ENCODE measurements at regions not wholly inside any gene's neighbourhood (a gene's known extent, or its start where the extent isn't known, plus 50 kb on each side); places are given as distances from the start of the nearest gene placed in this dataset.

- H4K20me1 ChIP-seq (ENCODE audit: insufficient read depth, low read length): no peaks in the 10 kb centered on the region
- ChIA-PET CTCF (ENCODE audit: unreplicated experiment) (no interaction called here), POLR2A (interaction anchor here (0.6 kb wide), 1 partner anchor 528 kb away, joined by 3 read pairs; no protein-coding TSS in a partner anchor)
- no peak overlapping the region for H2AFZ ChIP-seq (ENCODE audit: low read length)
- no peak overlapping the region for H3K27ac ChIP-seq (ENCODE audit: low read depth, low read length, poor library complexity, severe bottlenecking)
- intact Hi-C loops (cut with micrococcal nuclease; ENCODE audit: unreplicated experiment): no loop called here
- H3K79me2 ChIP-seq (ENCODE audit: insufficient read depth, low read depth, low read length): no peaks in the 10 kb centered on the region
- no peaks in the 10 kb centered on the region for H3K36me3 ChIP-seq (ENCODE audit: insufficient read depth, low read length)
- no peak overlapping the region for H3K4me3 ChIP-seq (ENCODE audit: low read depth, low read length, poor library complexity, severe bottlenecking)
- no peak for DNase-seq (ENCODE audit: low spot score)
- no peak for TF ChIP-seq CTCF (conservative IDR thresholded peaks at IDR 0.05; ENCODE audit: low read length)
- no peak for TF ChIP-seq EZH2phosphoT487 (IDR thresholded peaks at IDR 0.05; ENCODE audit: borderline replicate concordance, low read depth, low read length)
- no peaks in the 10 kb centered on the region for H3K9me2 ChIP-seq (ENCODE audit: insufficient read depth, low read length)
- H3K4me2 ChIP-seq (ENCODE audit: low read length): no peak overlapping the region
- H3K9me3 ChIP-seq (ENCODE audit: low read length): no peaks in the 10 kb centered on the region
- BruUV-seq (replicated peaks): no TSS peak
- no peaks in the 10 kb centered on the region for H3K4me1 ChIP-seq (ENCODE audit: insufficient read depth, low read length, poor library complexity, severe bottlenecking)
Observed at GRCh38 chr15:97525809-97526208, 434.7 kb upstream of the ARRDC4 start.

GRCh38 chr15:97528238-97528637 lies 432.3 kb upstream of the ARRDC4 start:
- DNase-seq (ENCODE audit: low spot score): no peak
- H3K36me3 ChIP-seq (ENCODE audit: insufficient read depth, low read length): no peaks in the 10 kb centered on the region
- H3K4me1 ChIP-seq (ENCODE audit: insufficient read depth, low read length, poor library complexity, severe bottlenecking): no peaks in the 10 kb centered on the region
- no peaks in the 10 kb centered on the region for H3K9me3 ChIP-seq (ENCODE audit: low read length)
- BruUV-seq (replicated peaks): no TSS peak
- H3K79me2 ChIP-seq (ENCODE audit: insufficient read depth, low read depth, low read length): no peaks in the 10 kb centered on the region
- no peak overlapping the region for H3K27ac ChIP-seq (ENCODE audit: low read depth, low read length, poor library complexity, severe bottlenecking)
- CTCF ChIA-PET (ENCODE audit: unreplicated experiment): no interaction called here
- H4K20me1 ChIP-seq (ENCODE audit: insufficient read depth, low read length): no peaks in the 10 kb centered on the region
- no peak overlapping the region for H3K4me2 ChIP-seq (ENCODE audit: low read length)
- no peak overlapping the region for H3K4me3 ChIP-seq (ENCODE audit: low read depth, low read length, poor library complexity, severe bottlenecking)
- no peak for TF ChIP-seq EZH2phosphoT487 (IDR thresholded peaks at IDR 0.05; ENCODE audit: borderline replicate concordance, low read depth, low read length)
- no peak for TF ChIP-seq CTCF (conservative IDR thresholded peaks at IDR 0.05; ENCODE audit: low read length)
- no peak overlapping the region for H2AFZ ChIP-seq (ENCODE audit: low read length)
- intact Hi-C loops (cut with micrococcal nuclease; ENCODE audit: unreplicated experiment): no loop called here
- no peaks in the 10 kb centered on the region for H3K9me2 ChIP-seq (ENCODE audit: insufficient read depth, low read length)
- POLR2A ChIA-PET: no interaction called here

DNA sequence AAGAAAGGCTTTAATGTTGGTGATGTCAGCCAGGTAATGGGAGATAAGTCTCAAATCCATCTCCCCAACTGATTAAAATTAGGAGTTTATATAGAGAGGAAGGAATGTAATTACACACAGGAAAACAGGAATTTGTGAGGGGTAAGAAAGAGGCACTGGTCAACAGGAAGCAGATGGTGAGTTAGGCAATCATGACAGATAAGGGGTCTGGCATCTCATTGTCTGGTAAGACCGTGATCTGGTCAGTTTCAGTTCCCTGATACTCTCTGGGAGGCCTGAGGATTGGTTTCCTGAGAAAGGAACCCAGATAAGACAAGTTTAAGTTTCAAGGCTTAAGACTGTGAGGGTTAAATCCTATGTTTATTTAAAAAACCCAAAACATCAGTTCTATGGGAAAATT lies 414.7 kb upstream of the ARRDC4 start:
- H3K4me1 ChIP-seq (ENCODE audit: insufficient read depth, low read length, poor library complexity, severe bottlenecking): no peaks in the 10 kb centered on the region
- no peak for DNase-seq (ENCODE audit: low spot score)
- ChIA-PET CTCF (ENCODE audit: unreplicated experiment) (no interaction called here), POLR2A (no interaction called here)
- BruUV-seq (replicated peaks): no TSS peak
- no peaks in the 10 kb centered on the region for H3K9me2 ChIP-seq (ENCODE audit: insufficient read depth, low read length)
- no peak overlapping the region for H3K4me2 ChIP-seq (ENCODE audit: low read length)
- no peaks in the 10 kb centered on the region for H4K20me1 ChIP-seq (ENCODE audit: insufficient read depth, low read length)
- H2AFZ ChIP-seq (ENCODE audit: low read length): no peak overlapping the region
- no peaks in the 10 kb centered on the region for H3K79me2 ChIP-seq (ENCODE audit: insufficient read depth, low read depth, low read length)
- no peak overlapping the region for H3K4me3 ChIP-seq (ENCODE audit: low read depth, low read length, poor library complexity, severe bottlenecking)
- H3K9me3 ChIP-seq (ENCODE audit: low read length): no peaks in the 10 kb centered on the region
- TF ChIP-seq EZH2phosphoT487 (IDR thresholded peaks at IDR 0.05; ENCODE audit: borderline replicate concordance, low read depth, low read length) (no peak), CTCF (conservative IDR thresholded peaks at IDR 0.05; ENCODE audit: low read length) (no peak)
- H3K27ac ChIP-seq (ENCODE audit: low read depth, low read length, poor library complexity, severe bottlenecking): no peak overlapping the region
- no peaks in the 10 kb centered on the region for H3K36me3 ChIP-seq (ENCODE audit: insufficient read depth, low read length)
- intact Hi-C loops (cut with micrococcal nuclease; ENCODE audit: unreplicated experiment): no loop called here
